GM10248 (cell line): ENCODE measurements at regions not wholly inside any gene's neighbourhood (a gene's known extent, or its start where the extent isn't known, plus 50 kb on each side); places are given as distances from the start of the nearest gene placed in this dataset.

Source experiments
- CTCF ChIA-PET: fragments of 300-600 bp; sonication (Branson Sonifier 250); formaldehyde crosslinking; extraction: SDS; loops from one replicate; lab custom pipeline; 2021; ENCODE audit warnings: antibody characterized with exemption; lab: Yijun Ruan, JAX
- POLR2A ChIA-PET: fragments of 350-650 bp; sonication (Branson Sonifier 250); formaldehyde crosslinking; extraction: SDS; loops from one replicate; lab custom pipeline; 2020; ENCODE audit warnings: antibody characterized with exemption; lab: Yijun Ruan, JAX
- DNase-seq: peaks from one replicate; pipeline ENCODE4 v3.0.0; 2012; ENCODE audit errors: extremely low spot score
- TF ChIP-seq, protein P1 (sequence below): IDR thresholded peaks from 2 replicates; pipeline ENCODE4 v1.5.1; 2012; ENCODE audit warnings: mild to moderate bottlenecking, low read depth; ENCODE audit errors: extremely low read depth, missing control alignments, control extremely low read depth

DNA sequence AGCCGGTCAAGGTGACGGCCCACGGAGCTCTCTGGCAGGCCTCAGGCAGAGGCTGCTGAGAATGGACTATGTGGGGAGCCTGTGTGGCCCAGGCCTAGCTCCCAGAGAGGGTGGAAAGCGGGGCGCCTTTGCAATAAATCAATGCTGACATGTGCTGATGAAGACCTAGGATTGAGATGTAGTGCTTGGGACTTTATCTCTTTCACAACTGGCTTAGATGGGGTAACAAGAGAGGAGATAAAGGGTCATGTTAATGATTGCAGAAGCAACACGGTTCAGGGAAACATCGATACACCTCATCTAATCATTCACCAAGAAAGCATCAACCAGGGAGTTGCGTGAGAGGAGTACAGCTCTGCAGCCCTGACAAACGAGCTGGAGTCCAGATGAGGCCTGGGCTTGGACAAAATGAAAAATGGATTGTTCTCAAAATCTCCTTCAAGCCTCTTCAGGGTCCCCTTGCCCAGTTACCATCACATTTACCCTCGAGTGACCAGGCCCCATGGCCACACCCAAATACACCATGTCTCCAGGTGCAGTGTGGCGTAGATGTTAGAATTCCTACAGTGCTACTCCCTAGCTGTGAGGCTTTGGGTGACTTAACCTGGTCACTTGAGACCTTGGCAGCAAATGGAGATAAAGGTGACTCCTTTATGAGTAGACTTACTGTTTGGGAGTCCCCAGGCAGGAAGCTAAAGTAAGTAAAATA, 146.4 kb upstream of the LIPC start:
- no peak for DNase-seq
- POLR2A ChIA-PET = no interaction called here
- TF ChIP-seq, protein P1, sequence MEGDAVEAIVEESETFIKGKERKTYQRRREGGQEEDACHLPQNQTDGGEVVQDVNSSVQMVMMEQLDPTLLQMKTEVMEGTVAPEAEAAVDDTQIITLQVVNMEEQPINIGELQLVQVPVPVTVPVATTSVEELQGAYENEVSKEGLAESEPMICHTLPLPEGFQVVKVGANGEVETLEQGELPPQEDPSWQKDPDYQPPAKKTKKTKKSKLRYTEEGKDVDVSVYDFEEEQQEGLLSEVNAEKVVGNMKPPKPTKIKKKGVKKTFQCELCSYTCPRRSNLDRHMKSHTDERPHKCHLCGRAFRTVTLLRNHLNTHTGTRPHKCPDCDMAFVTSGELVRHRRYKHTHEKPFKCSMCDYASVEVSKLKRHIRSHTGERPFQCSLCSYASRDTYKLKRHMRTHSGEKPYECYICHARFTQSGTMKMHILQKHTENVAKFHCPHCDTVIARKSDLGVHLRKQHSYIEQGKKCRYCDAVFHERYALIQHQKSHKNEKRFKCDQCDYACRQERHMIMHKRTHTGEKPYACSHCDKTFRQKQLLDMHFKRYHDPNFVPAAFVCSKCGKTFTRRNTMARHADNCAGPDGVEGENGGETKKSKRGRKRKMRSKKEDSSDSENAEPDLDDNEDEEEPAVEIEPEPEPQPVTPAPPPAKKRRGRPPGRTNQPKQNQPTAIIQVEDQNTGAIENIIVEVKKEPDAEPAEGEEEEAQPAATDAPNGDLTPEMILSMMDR = no peak
- CTCF ChIA-PET = interaction anchor here (1.0 to 1.5 kb wide), 4 partner anchors 12 to 32 kb away, joined by 3 to 4 read pairs (median 3); no protein-coding TSS in a partner anchor

DNA sequence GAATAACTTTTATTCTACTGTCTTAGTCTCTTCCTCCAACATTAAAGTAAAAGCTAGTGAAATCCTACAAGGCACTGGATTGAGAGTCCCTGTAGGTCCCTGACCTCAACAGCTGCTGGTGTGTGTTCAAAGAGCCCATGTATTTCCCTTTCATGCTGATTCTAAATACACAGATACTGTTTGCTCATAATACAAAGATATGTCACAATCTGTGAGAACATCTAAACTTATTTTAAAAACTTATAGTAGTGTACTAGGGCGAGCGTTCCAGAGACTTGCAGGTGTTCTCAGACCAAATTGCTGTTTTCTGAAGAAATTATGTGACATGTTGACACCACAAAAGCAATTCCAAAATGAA, 145.9 kb upstream of the LIPC start:
- TF ChIP-seq, protein P1 = no peak
- DNase-seq = no peak
- CTCF ChIA-PET = interaction anchor here (1.0 to 1.5 kb wide), 4 partner anchors 12 to 33 kb away, joined by 3 to 4 read pairs (median 3); no protein-coding TSS in a partner anchor
- POLR2A ChIA-PET = no interaction called here

DNA sequence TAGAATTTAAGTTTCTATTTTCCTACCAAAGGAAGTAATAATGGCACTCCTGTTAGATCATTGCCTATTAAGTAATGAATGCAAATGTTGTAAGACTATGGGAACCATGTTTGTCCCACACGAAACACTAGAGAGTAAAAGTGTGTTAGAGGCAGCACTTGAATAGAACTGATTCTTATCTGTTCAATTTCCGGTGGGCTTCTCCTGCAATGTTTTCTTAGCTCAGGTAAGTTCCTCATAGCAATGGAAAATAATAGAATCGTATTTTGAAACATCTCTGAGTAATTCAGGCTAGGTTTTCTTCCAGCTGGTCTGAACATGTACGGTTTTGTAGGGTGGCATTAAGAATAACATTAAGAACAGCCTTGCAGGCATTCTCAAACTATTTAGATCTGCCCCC, 145.3 kb upstream of the LIPC start:
- no peak for DNase-seq
- ChIA-PET CTCF (interaction anchor here (1.4 to 1.5 kb wide), 2 partner anchors 20 to 33 kb away, joined by 3 read pairs; no protein-coding TSS in a partner anchor), POLR2A (no interaction called here)
- TF ChIP-seq, protein P1 = no peak

DNA sequence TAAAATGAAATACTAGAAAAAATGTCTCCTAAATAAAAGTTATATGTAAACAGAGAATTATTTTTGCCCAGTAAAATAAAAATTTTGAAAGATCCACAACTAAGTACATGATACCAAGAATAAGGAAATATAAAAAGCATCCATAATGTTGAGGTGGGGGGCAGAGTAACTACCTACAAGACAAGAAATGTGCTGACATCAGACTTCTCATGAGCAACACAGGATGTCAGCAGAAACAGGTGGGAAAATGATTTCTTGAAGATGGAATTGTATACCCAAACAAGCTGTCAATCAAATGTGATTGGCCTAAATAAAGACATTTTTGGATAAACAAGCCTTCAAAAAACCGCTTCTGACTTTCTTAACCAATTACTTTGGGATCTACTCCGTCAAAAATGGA, 143.9 kb upstream of the LIPC start:
- CTCF ChIA-PET = no interaction called here
- TF ChIP-seq, protein P1 = no peak
- no peak for DNase-seq
- POLR2A ChIA-PET = no interaction called here

DNA sequence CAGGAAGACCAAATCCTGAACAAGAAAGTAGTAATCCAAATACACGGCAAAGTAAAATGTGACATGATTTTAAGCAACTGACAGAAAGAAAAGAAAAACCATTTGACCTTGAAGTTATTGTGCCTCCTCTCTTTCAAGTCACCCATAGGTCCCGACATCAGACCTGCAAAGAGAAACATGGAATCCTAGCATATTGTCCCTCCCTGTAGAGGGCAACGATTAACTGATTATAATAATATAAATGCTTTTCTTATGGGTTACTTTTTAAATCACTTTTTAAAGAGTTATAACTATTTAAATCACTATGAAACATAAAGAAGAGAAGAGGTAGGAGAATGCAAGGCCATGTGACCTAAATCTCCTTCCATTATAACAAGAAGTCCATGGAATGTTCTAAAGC, 143.2 kb upstream of the LIPC start:
- TF ChIP-seq, protein P1 = no peak
- DNase-seq = no peak
- POLR2A ChIA-PET = no interaction called here
- CTCF ChIA-PET = no interaction called here

DNA sequence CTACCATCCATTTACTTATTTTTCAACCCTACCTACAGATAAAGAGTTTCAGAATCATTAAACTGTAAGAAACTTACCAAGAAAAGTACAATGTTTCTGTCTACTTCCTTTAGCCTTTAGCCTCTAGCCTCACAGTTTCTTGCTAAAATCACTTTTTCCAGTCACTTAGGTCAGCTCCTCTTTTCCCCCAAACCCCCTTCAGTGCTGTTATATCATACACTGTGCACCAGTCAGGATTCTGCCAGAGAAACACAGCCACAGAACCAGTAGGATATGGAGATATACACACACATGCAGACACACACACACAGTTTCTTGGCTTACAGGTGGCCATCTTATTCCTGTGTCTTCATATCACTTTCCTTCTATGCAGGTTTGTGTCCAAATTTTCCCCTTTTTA, 139.9 kb upstream of the LIPC start:
- TF ChIP-seq, protein P1 = no peak
- CTCF ChIA-PET = no interaction called here
- DNase-seq = no peak
- POLR2A ChIA-PET = no interaction called here
